Fibroblast of villous mesenchyme (primary cell): ENCODE measurements at regions not wholly inside any gene's neighbourhood (a gene's known extent, or its start where the extent isn't known, plus 50 kb on each side); places are given as distances from the start of the nearest gene placed in this dataset.
"Not testable (repeated sequence)": the region's sequence is repeated elsewhere in the genome, so short reads cannot be mapped to it uniquely, and the experiment has no call there.

ENCODE experiments used
- DNase-seq: peaks from one replicate; pipeline ENCODE4 v3.0.0-alpha.2; 2010; ENCODE audit warnings: low read depth
- H3K4me3 ChIP-seq: 2 replicates; pipeline ENCODE4 v1.5.1; 2011; ENCODE audit warnings: low read depth, mild to moderate bottlenecking, low read length
- CTCF ChIP-seq: IDR thresholded peaks from 2 replicates; pipeline ENCODE4 v1.5.1; 2012; ENCODE audit warnings: low read depth, mild to moderate bottlenecking, low read length; ENCODE audit not compliant: insufficient read depth

GRCh38 chr6:82484737-82485626, 121.4 kb downstream of the TPBG start:
- no peak overlapping the region for H3K4me3 ChIP-seq
- DNase-seq: no peak
- TF ChIP-seq CTCF: no peak

GRCh38 chr6:82487895-82488294, 124.3 kb downstream of the TPBG start:
- DNase-seq: no peak
- TF ChIP-seq CTCF: no peak
- no peak overlapping the region for H3K4me3 ChIP-seq

DNA sequence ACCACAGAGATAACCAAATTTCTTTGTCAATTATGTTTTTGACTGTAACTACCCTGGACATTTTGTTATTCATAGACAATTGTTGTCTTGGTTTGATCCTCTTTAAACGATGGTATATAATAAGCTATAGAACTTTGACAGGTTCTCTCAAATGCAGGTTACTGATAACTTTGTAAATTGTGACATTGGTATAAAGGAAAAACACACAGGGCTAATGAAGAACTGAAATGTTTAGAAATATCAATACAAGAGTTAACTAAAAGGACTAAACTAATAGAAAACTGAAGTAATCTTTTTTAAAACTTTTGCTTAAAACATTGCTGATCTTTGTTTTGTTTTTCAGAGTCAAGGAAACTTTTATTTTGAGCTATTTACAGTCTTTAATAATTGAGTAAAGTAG, 124.8 kb downstream of the TPBG start:
- H3K4me3 ChIP-seq: no peak overlapping the region
- no peak for DNase-seq
- TF ChIP-seq CTCF: no peak

GRCh38 chr6:82492134-82492533, 128.5 kb downstream of the TPBG start:
- TF ChIP-seq CTCF: no peak
- DNase-seq: no peak

DNA sequence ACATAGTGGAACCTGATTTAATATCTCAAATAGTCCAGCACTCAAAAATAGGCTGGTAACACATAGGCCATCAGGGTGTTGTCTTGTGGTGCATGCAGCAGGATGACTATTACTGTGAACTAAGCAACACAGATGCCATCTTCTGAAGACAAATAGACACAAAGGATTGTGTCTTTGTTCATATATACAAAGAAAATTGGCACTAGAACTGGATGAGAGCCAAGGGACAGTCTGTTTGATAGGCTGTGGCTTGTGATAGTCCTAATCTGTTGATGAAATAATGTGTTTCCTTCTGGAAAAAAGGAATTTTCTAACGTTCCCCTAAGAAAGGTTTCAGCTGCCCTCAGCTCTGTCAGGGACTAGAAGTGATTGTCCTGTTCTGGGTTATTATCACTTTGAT, 129.8 kb downstream of the TPBG start:
- H3K4me3 ChIP-seq: no peak overlapping the region
- TF ChIP-seq CTCF: no peak
- DNase-seq: no peak

More at GRCh38 chr6:82492134-82492533, 128.5 kb downstream of the TPBG start:
- H3K4me3 ChIP-seq: no peak overlapping the region

GRCh38 chr6:82494367-82494766, 130.8 kb downstream of the TPBG start:
- no peak overlapping the region for H3K4me3 ChIP-seq
- no peak for TF ChIP-seq CTCF
- DNase-seq: no peak

- DNase-seq, H3K4me3 ChIP-seq: not testable (repeated sequence)
Observed at GRCh38 chr6:82501901-82502300, 138.3 kb downstream of the TPBG start.
